Transverse colon (tissue), 4 donors: ENCODE measurements at regions not wholly inside any gene's neighbourhood (a gene's known extent, or its start where the extent isn't known, plus 50 kb on each side); places are given as distances from the start of the nearest gene placed in this dataset.

Experiments
- DNase-seq: peaks from one replicate; pipeline ENCODE4 v3.0.0-alpha.2; 2019
- H3K27ac ChIP-seq, 4 donors: fragments of 200-600 bp; sonication (generic); 2 replicates each; pipeline ENCODE4 v1.5.1; 2016 to 2018; ENCODE audit warnings: inconsistent platforms in 4 of 4
- H3K27me3 ChIP-seq: fragments of 200-600 bp; sonication (generic); 2 replicates; pipeline ENCODE4 v1.5.1; 2017; ENCODE audit warnings: inconsistent platforms
- H3K36me3 ChIP-seq, 4 donors: fragments of 200-600 bp; sonication (generic); 2 replicates each; pipeline ENCODE4 v1.5.1; 2017 to 2019; ENCODE audit warnings: inconsistent platforms in 4 of 4
- H3K4me1 ChIP-seq, 4 donors: fragments of 200-600 bp; sonication (generic); 2 replicates each; pipeline ENCODE4 v1.5.1; 2017 to 2020; ENCODE audit warnings: inconsistent platforms in 4 of 4
- H3K4me3 ChIP-seq, 4 donors: fragments of 200-600 bp; sonication (generic); 1 replicate in 1 of 4; 2 replicates in 3 of 4; pipeline versions ENCODE4 v1.5.1 to v1.6.1; 2017 to 2019; ENCODE audit warnings: inconsistent platforms in 4 of 4
- H3K9me3 ChIP-seq, 2 donors: fragments of 200-600 bp; sonication (generic); 2 replicates each; pipeline ENCODE4 v1.5.1; 2017 to 2019; ENCODE audit warnings: inconsistent platforms in 2 of 2
- CTCF ChIP-seq, 5 experiments: fragments of 200-600 bp in 3 of 5; fragments of 450-650 bp in 2 of 5; sonication (generic) in 3 of 5; IDR thresholded peaks; 1 replicate in 2 of 5; 2 replicates in 3 of 5; pipeline ENCODE4 v1.5.1; 2016 to 2017; ENCODE audit warnings: antibody characterized with exemption in 5 of 5, inconsistent platforms in 3 of 5, mild to moderate bottlenecking in 2 of 5, moderate library complexity in 1 of 5
- EP300 ChIP-seq: sonication (generic); formaldehyde crosslinking; IDR thresholded peaks from one replicate; pipeline ENCODE4 v1.6.1; 2017; ENCODE audit warnings: antibody characterized with exemption, low read depth
- POLR2A ChIP-seq: fragments of 450-650 bp; IDR thresholded peaks from one replicate; pipeline ENCODE4 v1.6.1; 2016; ENCODE audit warnings: antibody characterized with exemption, mild to moderate bottlenecking, moderate library complexity
- POLR2AphosphoS5 ChIP-seq, 3 donors: sonication (generic); formaldehyde crosslinking; IDR thresholded peaks; one replicate each; pipeline ENCODE4 v1.6.1; 2016; ENCODE audit warnings: antibody characterized with exemption in 3 of 3
- WGBS, 2 donors: methylation state at CpG; one replicate each; pipeline ENCODE4 v1.1.5; 2018; ENCODE audit warnings: low coverage in 1 of 2; 5-methylcytosine and 5-hydroxymethylcytosine counted together
- in situ Hi-C, 4 donors: fragments of 200-750 bp; cut with MboI; loops; one replicate each; pipeline versions ENCODE4 v1.15.0 to v1.15.1; 2017; ENCODE audit warnings: low sequenced_read_pairs in 3 of 4, low pct_ligation_motif_present in 1 of 4, low pct_unique_long_range_greater_than_20kb in 1 of 4
- intact Hi-C: fragments of 100-400 bp; cut with DNase I; formaldehyde crosslinking; loops from one replicate; pipeline ENCODE4 v1.15.1; 2023; ENCODE audit warnings: low total_unique reads

DNA sequence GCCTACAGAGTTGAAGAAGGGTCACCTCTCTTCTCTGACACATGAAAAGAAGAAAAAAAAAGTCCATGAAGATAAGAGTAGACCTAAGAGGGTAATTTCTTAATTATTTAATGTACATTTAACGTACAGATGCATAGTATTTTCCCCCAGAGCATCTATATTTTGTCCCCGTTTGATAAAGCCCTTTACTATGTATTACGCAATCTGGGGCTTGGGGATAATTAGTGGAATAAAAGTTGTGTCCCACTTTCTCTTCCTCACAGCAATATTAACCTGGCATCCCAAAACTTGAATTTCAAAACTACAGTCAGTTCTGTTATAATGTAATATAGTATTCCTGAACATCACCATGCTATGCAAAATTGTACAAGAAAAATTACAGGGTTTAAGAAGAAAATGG is 254.1 kb downstream of the SUCLG1 start:
- Histone ChIP-seq H3K36me3 (no peaks in the 10 kb centered on the region), H3K9me3 (no peaks in the 10 kb centered on the region), H3K4me1 (no peaks in the 10 kb centered on the region), H3K27ac (no peak overlapping the region), H3K4me3 (no peak overlapping the region), H3K27me3 (no peaks in the 10 kb centered on the region)
- in situ Hi-C loops (no loop called here), intact Hi-C loops (no loop called here)
- TF ChIP-seq EP300 (no peak), POLR2A (no peak)
- 85 to 92% methylated on average over 3 of the region's 3 CpGs for WGBS, 2 donors
- DNase-seq: no peak

- H3K27ac ChIP-seq: no peak overlapping the region
- H3K4me3 ChIP-seq: no peak overlapping the region
- no peaks in the 10 kb centered on the region for H3K4me1 ChIP-seq
- in situ Hi-C loops (no loop called here), intact Hi-C loops (no loop called here)
- no peak for DNase-seq
- TF ChIP-seq POLR2A (no peak), CTCF (IDR thresholded peaks at IDR 0.05) (no peak), EP300 (no peak), POLR2AphosphoS5 (IDR thresholded peaks at IDR 0.05) (no peak)
- H3K9me3 ChIP-seq: no peaks in the 10 kb centered on the region
- H3K36me3 ChIP-seq: no peaks in the 10 kb centered on the region
- 54 to 61% methylated on average over 3 to 4 of the region's 4 CpGs for WGBS, 2 donors
- no peaks in the 10 kb centered on the region for H3K27me3 ChIP-seq
Measured at GRCh38 chr2:84202166-84202565, 256.9 kb downstream of the SUCLG1 start.

- in situ Hi-C loops: no loop called here
- Histone ChIP-seq H3K9me3 (no peaks in the 10 kb centered on the region), H3K4me3 (no peak overlapping the region), H3K4me1 (no peaks in the 10 kb centered on the region), H3K36me3 (no peaks in the 10 kb centered on the region), H3K27ac (no peak overlapping the region), H3K27me3 (no peaks in the 10 kb centered on the region)
- TF ChIP-seq POLR2AphosphoS5 (IDR thresholded peaks at IDR 0.05): no peak
- no peak for TF ChIP-seq EP300
- TF ChIP-seq CTCF (IDR thresholded peaks at IDR 0.05): no peak
- no peak for TF ChIP-seq POLR2A
- no peak for DNase-seq
- intact Hi-C loops: no loop called here
- WGBS, 2 donors: 64 to 75% methylated on average over 5 of the region's 5 CpGs
Measured at GRCh38 chr2:84201158-84201557, 257.9 kb downstream of the SUCLG1 start.

DNA sequence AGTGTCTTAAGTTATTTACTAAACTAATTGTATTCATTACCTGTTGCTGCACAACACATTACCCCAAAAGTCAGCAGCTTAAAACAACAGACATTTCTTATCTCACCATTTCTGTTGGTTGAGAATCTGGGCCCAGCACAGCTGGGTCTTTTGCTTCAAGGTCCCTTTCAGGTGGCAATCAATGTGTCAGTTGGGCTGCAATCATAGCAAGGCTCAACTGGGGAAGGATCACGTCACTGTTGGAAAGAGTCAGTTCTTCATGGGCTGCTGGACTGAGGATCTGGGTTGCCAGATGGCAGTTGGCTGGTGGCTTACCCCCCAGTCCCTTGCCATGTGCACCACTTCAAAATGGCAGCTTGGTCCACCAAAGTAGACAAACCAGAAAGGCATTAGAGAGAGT is 261.2 kb downstream of the SUCLG1 start:
- no peak for TF ChIP-seq POLR2AphosphoS5 (IDR thresholded peaks at IDR 0.05)
- no peak for TF ChIP-seq CTCF (IDR thresholded peaks at IDR 0.05)
- no peak for TF ChIP-seq EP300
- TF ChIP-seq POLR2A: no peak
- H3K27me3 ChIP-seq: no peaks in the 10 kb centered on the region
- H3K27ac ChIP-seq: no peak overlapping the region
- WGBS, 2 donors: 92% methylated on average over 1 of the region's 1 CpG; no CpG with 5 or more reads in 1 of the 2 donors
- H3K9me3 ChIP-seq: no peaks in the 10 kb centered on the region
- H3K36me3 ChIP-seq: no peaks in the 10 kb centered on the region
- H3K4me1 ChIP-seq: no peaks in the 10 kb centered on the region
- DNase-seq: no peak
- in situ Hi-C loops (no loop called here), intact Hi-C loops (no loop called here)
- no peak overlapping the region for H3K4me3 ChIP-seq

DNA sequence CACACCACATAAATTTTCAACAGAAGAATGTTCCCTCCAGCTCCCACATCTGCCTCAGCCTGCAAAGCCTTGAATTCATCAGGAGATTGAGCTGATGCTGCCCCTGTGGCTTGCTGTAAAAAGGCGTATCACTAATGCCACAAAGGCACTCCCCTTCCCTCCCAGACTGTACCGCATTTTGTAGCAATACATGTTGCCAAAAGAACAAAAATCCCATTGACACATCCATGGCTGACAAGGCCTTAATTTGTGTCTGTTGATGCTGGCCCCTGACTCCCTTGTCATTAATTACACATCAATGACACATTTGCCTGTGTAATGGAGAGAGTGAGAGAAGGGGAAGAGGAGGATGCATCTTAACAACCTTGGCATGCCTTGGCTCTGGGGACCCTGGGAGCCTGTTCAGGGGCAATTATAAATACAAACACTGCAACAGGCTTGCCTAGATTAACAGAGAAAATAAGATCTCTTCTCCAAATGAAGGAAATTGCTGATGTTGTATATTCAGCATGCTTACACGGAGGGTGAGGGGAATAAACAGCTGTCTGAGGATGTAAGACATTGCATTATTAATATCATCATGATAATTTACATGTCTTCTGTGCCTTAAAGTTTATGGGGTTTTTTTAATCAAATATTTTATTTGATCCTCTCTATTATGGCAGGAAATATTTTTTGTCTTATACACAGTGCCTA is 264.0 kb downstream of the SUCLG1 start:
- H3K27ac ChIP-seq: no peak overlapping the region
- no peaks in the 10 kb centered on the region for H3K27me3 ChIP-seq
- no peak for DNase-seq
- H3K4me3 ChIP-seq: no peak overlapping the region
- intact Hi-C loops (no loop called here), in situ Hi-C loops (no loop called here)
- TF ChIP-seq CTCF (IDR thresholded peaks at IDR 0.05) (no peak), EP300 (no peak), POLR2A (no peak), POLR2AphosphoS5 (IDR thresholded peaks at IDR 0.05) (no peak)
- 44 to 77% methylated on average over 3 of the region's 3 CpGs for WGBS, 2 donors
- no peaks in the 10 kb centered on the region for H3K4me1 ChIP-seq
- no peaks in the 10 kb centered on the region for H3K9me3 ChIP-seq
- H3K36me3 ChIP-seq: no peaks in the 10 kb centered on the region
